PC-3 (cell line): ENCODE measurements at regions not wholly inside any gene's neighbourhood (a gene's known extent, or its start where the extent isn't known, plus 50 kb on each side); places are given as distances from the start of the nearest gene placed in this dataset.

Experiments
- EZH2 ChIP-seq: fragments of 300-600 bp; sonication (generic); IDR thresholded peaks from one replicate; pipeline ENCODE4 v1.6.1; 2017; ENCODE audit warnings: antibody characterized with exemption, mild to moderate bottlenecking, low read length; ENCODE audit not compliant: unreplicated experiment
- EZH2phosphoT487 ChIP-seq: fragments of 300-600 bp; sonication (generic); IDR thresholded peaks from 2 replicates; pipeline ENCODE4 v1.6.1; 2018; ENCODE audit warnings: mild to moderate bottlenecking, antibody characterized with exemption, low read length, borderline replicate concordance
- TF ChIP-seq, protein P1 (sequence below): fragments of 300-600 bp; sonication (generic); conservative IDR thresholded peaks from 2 replicates; pipeline ENCODE4 v1.5.1; 2017; ENCODE audit warnings: antibody characterized with exemption, low read depth, mild to moderate bottlenecking, low read length

DNA sequence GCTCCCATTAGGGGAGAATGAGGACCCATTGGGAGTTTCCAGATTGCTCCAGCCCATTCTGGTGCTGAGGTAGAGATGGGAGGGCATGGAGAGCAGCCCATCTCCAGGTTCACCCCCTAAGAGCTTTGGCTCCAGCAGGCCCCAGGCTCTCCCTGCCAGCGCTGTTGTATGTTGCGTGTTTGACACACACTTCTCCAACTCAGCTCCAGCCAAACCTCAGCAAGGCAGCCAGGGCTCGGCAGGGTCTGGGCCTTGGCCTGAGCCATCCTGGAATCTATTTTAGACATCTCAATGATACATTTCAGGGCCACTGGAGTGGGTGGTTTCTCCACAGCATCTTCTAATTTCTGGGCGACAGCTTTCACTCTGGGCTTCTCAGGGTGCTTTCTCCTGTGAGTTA, 117.0 kb downstream of the NAV1 start:
- TF ChIP-seq, protein P1, sequence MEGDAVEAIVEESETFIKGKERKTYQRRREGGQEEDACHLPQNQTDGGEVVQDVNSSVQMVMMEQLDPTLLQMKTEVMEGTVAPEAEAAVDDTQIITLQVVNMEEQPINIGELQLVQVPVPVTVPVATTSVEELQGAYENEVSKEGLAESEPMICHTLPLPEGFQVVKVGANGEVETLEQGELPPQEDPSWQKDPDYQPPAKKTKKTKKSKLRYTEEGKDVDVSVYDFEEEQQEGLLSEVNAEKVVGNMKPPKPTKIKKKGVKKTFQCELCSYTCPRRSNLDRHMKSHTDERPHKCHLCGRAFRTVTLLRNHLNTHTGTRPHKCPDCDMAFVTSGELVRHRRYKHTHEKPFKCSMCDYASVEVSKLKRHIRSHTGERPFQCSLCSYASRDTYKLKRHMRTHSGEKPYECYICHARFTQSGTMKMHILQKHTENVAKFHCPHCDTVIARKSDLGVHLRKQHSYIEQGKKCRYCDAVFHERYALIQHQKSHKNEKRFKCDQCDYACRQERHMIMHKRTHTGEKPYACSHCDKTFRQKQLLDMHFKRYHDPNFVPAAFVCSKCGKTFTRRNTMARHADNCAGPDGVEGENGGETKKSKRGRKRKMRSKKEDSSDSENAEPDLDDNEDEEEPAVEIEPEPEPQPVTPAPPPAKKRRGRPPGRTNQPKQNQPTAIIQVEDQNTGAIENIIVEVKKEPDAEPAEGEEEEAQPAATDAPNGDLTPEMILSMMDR, result no peak
- TF ChIP-seq EZH2phosphoT487, result no peak
- no peak for TF ChIP-seq EZH2
